C1 segment of cervical spinal cord (tissue), 14 donors: ENCODE measurements at regions not wholly inside any gene's neighbourhood (a gene's known extent, or its start where the extent isn't known, plus 50 kb on each side); places are given as distances from the start of the nearest gene placed in this dataset.
"Not testable (repeated sequence)": the region's sequence is repeated elsewhere in the genome, so short reads cannot be mapped to it uniquely, and the experiment has no call there.

ENCODE experiments used
- DNase-seq, 14 donors: peaks; one replicate each; lab custom pipeline; 2025; lab: John Stamatoyannopoulos, UW

DNA sequence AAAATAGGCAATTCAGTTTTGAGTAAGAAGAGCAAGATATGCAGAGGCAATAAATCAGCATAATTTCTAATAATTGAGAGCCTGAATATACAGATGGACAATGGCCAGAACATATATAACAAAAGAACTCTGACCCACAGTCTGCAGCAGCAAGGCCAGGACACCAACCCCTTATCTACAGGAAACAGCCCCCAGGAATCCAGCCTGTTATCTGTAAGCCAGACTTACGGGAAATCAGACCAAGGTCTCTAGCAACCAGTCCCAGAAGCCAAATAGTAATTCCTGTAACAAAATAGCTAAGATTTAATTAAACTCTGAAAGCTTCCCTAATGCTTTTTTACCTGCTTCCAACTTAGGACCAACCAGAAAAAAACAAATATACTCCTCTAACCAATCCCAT, 434.5 kb upstream of the GYPC start:
- DNase-seq = no peak

DNA sequence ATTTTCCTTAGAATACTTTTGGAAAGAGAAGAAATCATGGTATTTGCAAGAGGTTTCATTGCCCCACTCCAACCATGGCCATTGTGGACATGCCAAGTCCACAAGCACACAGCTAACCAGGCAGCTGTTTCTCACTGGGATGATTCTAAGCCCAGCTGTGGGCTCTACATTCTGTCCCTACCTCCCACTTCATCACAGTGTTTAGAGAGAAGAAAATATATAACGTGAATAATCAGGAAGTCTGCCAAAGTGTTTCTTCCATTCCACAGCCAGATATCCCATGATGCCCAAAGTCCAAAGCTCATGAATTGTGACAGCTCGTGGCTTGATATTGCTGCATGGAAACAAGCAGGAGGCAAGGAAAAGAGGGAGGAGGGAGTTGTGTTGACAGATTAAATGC, 433.7 kb upstream of the GYPC start:
- no peak for DNase-seq

DNA sequence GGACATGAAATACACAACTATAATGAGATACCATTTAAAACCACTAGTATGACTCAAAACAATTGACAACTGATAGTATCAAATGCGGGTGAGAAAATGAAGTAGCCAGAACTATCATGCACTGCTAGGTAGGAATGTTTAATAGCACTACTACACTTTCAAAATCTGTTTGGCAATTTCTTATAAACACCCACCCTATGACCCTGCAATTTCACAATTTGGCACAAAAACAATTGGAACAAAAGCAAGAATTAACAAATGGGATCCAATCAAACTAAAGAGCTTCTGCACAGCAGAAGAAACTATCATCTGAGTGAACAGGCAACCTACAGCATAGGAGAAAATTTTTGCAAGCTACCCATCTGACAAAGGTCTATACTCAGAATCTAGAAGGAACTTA, 431.2 kb upstream of the GYPC start:
- DNase-seq = no peak

DNA sequence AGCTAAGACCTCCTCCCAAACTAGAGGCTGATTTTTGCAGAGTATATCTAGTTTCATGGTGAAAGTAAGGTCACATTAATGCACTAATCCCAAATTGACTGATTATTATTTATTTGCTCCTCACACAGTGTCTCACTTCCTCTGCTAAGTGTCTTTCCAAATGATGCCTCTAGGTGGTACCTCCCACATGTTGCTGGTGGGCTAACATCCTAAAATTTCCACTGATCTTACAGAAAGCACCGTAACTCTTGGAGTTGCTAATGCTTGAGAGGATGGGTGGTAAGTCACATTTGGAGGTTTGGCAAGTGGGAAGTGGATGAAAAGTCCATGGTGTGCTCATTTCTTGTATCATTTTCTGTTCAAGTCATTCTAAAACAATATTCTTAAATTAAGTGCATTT, 428.7 kb upstream of the GYPC start:
- no peak for DNase-seq

DNA sequence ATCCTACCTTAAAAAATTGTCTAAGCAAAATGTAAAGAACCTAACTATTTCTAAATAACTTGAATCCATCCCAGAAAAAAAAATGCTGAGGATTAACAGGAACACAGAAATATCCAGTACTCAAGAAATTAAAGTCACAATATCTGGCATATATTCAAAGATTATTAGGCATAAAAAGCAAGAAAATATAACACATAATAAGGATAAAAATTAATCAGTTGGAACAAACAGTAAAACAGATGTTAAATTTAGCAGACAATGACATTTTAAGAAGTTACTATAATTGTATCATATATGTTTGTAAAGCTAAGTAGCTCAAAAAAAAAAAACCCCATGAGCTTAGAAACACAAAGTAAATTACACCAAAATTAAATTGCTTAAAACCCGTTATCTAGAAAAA, 427.4 kb upstream of the GYPC start:
- no peak for DNase-seq

DNA sequence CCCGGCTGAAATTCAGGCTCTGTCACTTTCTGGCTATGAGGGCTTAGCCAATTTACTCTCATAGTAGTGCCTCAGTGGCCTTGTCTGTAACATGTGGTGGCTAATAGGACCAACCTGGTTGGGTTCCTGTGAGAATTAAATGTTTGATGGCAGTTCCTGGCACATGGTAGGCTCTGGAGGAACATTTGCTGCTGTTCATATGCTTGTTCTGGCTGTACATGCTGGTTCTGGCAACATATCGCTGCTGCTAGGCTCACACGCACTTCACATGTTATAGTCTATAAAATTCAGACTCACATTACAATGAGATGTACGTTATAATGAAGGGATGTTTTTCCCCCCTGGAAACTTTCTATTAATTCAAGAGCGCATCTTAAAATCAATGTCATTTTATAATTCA, 417.7 kb upstream of the GYPC start:
- DNase-seq = no peak

DNA sequence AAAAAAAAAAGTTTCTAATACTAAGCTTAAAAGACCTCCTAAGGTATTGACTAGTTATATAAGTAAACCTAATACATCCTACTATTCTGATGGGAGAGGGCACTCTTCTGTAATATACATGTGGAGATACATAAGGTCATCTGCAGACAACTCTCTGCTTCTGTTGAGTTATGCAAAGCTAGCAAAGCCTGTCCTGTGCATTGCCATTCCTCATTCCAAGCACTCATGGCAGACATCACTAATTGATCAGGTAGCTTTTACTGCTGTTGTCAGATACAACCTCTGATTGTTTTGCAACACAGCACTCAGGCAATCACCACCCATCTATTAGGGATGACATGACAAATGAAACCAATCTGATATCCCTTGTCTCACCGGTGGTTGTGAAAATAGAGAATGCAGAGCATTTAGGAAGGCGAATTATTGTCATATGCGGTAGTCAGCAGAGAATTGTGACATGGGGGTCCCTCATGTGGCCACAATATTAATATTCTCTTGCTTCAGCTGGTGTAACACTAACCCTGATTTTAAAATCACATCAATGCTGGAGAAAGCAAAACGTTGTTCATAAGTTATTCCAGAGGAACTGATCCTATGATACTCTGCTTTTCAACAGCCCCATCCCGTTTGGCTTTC, 416.5 kb upstream of the GYPC start:
- DNase-seq = no peak

DNA sequence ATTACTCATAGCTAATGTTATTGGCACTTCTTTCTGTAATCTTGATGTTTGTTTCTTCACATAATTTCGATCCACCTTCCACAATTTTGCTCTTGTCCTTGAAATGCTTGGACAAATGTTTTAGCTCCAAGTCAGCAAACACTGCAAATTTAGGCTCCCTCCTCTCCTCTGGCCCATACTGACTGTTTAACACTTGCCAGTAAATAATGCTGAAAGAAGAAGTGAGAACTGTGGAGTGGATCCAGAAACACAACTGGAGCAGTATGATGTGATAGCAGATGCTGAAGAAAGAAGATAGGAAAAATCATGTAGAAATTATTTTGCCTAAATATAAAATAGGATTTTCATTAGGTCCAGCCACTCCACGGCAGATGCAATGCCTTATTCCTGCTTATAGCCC, 415.0 kb upstream of the GYPC start:
- DNase-seq = no peak

DNA sequence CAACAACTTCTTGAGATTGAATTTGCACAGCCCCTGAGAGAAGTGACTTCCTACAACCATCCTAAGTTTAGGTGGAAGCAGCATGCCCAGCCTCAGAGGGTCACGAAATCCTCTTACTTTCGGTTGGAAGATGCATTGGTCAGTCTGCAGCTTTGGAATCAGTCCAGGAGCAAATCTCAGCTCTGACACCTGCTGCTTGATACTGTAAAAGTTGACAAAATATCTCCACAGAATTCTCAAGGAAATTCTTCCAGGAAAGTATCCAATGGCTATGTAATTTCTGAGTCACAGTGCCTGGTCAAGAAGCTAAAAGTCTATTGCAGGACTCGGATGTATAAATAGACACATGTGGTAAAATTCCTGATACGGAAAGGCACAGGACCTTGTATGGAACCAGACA, 414.5 kb upstream of the GYPC start:
- DNase-seq = no peak

DNA sequence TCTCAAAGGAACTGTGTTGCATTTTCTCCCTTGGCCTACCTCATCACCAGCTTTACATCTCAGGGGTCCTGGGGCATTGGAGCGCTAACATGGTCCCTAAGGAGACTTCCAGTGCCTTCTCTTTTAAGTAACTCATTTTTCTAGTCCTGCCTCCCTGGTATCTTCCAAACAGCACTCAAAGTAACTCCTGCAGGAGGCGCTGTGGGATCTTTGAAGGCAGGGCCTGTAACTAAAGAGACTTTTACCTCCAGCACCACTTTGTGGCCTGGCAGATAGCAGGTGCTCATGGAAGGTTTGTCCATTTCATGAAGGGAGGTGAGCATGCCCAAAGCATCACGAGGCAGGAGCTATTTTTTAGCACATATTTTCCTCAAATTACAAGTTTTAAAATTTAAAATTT, 411.0 kb upstream of the GYPC start:
- peak in 2 of 14 donors; percentile 2 to 5 for DNase-seq

DNA sequence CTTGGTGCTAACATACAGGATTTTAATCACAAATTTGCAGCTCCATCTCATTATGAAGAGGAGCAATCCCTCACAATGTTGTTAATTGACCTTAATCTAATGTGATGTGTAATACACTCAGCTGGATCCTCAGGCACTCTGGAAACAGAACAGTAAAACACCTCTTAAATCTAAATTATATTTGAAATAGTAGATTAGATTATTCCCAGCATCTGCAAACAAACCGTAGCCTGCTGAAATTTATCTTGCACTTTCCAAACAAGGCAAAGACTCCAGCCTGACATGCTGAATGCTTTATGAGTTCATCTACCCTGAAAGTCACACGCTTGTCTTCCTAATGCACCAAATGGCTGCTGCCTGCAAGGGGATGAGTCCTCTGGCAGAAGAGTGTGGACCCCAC, 402.3 kb upstream of the GYPC start:
- no peak for DNase-seq

DNA sequence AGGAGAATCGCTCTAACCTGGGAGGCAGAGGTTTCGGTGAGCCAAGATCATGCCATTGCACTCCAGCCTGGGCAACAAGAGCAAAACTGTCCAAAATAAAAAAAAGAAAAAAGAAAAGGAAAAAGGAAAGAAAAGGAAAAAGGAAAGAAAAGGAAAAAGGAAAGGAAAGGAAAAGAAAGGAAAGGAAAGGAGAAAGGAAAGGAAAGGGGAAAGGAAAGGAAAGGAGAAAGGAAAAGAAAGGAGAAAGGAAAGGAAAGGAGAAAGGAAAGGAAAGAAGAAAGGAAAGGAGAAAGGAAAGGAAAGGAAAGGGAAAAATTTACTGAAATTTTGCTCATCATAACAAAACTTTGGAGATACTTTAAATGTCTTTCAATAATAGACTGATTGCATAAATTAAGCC, 391.3 kb upstream of the GYPC start:
- no peak for DNase-seq

DNA sequence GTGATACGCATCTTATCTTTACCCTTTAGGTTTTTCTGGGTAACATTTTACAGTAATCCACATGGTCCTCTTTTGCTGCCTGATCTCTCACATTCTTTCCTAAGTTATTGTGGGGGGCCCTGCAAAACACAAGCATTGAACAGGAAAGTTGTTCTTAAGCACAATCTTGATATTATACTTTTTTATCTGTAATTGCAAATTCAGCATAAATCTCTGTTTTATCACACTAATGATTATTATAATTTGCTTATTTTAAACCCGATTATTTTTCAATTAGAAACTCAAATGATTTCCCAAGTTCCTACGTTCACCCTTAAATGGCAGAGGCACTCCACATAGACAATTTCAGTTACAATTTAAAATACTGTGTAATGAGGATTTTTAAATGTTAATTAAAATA, 386.0 kb upstream of the GYPC start:
- DNase-seq = no peak

DNA sequence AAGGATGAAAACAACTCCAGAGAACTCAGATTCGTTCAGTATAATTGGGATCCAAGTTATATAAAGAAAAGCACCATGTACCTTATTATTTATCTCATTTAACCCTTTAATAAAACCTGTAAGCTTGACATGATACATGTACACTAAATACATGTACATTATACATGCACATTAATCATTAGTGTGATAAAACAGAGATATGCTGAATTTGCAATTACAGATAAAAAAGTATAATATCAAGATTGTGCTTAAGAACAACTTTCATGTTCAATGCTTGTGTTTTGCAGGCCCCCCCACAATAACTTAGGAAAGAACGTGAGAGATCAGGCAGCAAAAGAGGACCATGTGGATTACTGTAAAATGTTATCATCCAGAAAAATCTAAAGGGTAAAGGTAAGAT, 385.4 kb upstream of the GYPC start:
- DNase-seq = no peak

DNA sequence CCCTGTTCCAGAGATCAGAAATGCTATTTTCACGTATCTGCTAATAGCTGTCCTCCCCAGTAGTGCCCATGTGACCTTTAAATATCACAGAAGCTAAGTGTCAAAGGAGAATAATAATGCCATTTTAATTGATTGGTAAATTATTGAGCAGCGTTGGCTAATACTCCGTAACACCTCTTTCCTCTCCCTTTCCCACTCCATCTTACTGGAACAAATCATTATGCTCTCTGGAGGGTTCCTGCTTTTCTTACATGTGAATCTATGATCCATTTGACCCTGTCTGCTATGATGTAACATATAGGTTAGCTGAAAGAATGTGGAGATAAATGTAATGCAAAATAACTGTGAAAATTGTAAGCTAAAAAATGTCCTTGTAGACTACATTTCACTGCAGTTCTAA, 383.6 kb upstream of the GYPC start:
- no peak for DNase-seq

DNA sequence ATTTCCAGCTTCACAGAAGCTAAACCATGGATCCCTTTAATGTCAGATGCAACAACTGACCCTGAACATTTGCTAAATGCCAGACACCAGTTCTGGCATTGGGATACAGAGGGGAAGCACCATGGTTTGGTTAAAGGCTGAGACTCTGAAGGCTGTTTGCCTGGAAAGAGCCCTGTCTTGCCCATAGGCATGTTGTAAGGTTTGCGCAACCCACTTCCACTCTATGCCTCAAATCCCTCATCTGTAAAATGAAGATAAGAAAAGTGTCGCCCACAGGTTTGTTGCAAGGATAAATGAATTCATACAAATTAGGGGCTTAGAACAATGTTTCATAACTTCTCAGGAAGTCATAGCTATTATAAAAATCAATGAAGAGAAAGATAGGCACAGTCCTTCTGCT, 380.9 kb upstream of the GYPC start:
- no peak for DNase-seq

DNA sequence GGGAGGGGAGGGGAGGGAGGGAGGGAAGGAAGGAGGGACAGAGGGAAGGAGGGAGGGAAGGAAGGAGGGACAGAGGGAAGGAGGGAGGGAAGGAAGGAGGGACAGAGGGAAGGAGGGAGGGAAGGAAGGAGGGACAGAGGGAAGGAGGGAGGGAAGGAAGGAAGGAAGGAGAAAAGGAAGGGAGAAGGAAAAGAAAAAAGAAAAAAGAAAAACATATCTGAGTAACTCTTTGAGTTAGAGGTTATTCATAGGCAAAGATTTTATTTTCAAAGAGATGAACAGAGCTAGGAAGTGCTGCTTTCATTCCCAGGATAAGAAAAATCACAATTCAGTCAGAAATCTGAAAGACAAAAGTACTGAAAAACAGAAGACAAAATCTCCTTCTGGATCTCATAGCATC, 379.7 kb upstream of the GYPC start:
- DNase-seq = not testable (repeated sequence)

DNA sequence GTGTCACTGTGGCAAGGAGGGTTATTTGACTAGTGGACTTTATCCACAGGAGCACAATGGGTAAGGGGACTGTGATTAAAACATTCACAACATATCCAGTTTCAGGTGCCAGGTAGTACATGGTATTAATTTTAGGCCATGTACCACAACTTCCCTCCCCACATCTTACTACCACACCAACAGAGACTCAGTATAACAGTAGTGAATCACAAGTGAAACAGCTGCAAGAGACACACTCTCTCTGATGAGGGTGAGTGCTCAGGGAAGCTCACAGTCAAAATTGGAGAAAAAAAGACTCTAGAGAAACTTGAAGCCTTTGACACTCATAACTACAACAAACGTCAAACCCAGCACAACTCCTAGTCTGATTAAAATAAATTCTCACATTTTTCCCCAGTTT, 367.6 kb upstream of the GYPC start:
- no peak for DNase-seq

DNA sequence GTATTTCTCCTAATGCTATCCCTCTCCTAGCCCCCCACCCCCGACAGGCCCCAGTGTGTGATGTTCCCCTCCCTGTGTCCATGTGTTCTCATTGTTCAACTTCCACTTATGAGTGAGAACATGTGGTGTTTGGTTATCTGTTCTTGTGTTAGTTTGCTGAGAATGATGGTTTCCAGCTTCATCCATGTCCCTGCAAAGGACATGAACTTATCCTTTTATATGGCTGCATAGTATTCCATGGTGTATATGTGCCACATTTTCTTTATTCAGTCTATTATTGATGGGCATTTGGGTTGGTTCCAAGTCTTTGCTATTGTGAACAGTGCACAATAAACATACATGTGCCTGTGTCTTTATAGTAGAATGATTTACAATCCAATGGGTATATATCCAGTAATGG, 362.0 kb upstream of the GYPC start:
- DNase-seq = not testable (repeated sequence)

DNA sequence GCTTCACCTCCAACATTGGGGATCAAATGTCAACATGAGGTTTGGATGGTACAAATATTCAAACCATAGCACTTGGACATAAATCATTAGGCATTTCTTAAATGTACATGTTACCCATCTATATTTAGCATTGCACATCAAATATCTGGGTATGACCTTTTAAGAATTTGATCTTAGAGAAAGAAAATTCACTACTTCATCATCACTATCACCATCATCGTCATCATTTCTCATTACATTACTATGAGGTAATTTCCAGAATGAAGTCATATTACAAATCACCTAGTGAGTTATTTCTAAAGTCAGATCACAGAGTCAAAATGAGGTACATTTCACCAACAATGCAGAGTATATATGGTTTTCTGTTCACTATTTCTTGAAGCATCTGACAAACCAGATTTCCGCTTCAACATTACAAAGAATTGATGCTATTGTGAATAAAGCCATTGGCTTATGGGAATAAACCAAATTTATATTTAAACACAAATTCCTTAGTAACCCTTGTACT, 356.4 kb upstream of the GYPC start:
- DNase-seq = no peak

DNA sequence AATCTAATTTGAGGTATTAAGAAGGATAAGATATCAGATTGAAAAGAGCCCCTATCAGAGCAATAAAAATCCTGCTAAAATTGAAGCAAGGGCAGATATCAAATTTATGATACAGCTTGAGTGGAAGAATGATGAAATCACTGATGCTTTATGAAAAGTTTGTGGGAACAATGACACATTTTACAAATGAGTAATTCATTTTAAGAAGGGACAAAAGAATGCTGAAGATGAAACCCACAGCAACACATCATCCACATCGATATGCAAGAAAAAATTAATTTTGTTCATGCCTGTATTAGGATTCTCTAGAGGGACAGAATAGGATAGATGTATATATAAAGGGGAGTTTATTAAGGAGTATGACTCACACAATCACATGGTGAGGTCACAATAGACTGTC, 355.6 kb upstream of the GYPC start:
- no peak for DNase-seq

DNA sequence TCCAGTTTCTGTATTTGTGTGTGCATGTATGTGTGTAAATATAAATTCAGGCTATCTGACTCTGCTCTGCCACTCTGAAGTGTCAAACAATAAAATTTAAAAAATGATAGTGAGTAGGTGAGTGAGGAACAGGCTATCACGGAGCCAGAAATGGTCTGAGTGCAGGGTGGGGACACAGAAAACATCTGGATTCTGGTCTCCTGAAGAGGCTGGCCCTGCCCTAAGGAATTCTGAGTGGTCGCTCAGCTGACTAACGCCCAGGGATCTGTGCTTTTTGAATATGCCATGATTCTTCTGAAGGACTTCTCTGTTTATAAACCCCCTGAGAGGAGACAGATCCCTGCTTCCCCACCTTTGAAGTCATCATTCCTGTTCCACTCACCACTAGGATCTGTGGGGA, 353.9 kb upstream of the GYPC start:
- DNase-seq = no peak

DNA sequence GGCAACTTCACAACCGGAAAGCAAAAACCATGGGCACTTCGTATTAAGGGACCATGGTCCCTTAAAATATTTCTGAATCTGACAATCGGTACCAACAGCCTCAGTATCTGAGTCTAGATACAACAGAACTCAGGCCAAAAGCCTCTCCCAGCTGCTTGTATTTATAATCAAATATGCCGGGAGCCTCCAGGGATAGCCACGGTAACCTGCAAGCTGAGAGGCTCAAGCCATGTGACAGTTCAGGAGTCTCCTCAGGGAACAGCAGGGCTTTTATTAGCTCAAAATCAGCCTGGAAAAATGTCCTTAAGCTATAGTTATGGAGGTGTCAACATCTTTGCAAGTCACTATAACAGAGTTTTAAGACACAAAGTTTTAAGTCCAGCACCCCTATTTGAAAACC, 352.8 kb upstream of the GYPC start:
- DNase-seq = no peak

DNA sequence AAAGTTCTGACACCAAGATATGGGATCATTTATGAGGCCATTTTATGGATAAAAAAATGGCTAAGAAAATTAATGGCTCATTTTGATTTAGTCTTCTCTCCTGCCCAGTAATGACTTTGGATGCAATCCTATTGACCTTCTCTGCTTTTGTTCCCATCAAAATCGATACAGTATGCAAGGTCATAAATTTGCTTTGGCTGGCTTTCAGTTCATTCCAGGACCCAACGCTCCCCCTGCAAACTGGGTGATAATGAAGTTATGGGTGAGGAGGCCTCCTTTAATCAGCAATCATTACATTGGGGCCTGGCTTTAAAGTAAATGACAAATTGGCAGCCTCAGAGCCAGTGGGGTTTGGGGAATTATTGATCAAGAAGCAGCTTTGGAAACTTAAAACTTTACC, 351.8 kb upstream of the GYPC start:
- DNase-seq = no peak
